MG63 (cell line): ENCODE measurements at regions not wholly inside any gene's neighbourhood (a gene's known extent, or its start where the extent isn't known, plus 50 kb on each side); places are given as distances from the start of the nearest gene placed in this dataset.

Source experiments
- DNase-seq: peaks from one replicate; pipeline ENCODE4 v3.0.0-alpha.2; 2020
- H3K27me3 ChIP-seq: fragments of 250-450 bp; sonication (Bioruptor Pico); 2 replicates; pipeline ENCODE4 v1.5.1; 2020; ENCODE audit warnings: mild to moderate bottlenecking, moderate library complexity
- H3K36me3 ChIP-seq: fragments of 250-450 bp; sonication (Bioruptor Pico); 2 replicates; pipeline ENCODE4 v1.5.1; 2020; ENCODE audit warnings: mild to moderate bottlenecking, moderate library complexity
- H3K4me3 ChIP-seq: fragments of 250-450 bp; sonication (Bioruptor Pico); 2 replicates; pipeline ENCODE4 v1.5.1; 2020; ENCODE audit warnings: mild to moderate bottlenecking, moderate library complexity
- H3K9me3 ChIP-seq: fragments of 250-450 bp; sonication (Bioruptor Pico); 2 replicates; pipeline ENCODE4 v1.5.1; 2020; ENCODE audit warnings: mild to moderate bottlenecking, moderate library complexity

DNA sequence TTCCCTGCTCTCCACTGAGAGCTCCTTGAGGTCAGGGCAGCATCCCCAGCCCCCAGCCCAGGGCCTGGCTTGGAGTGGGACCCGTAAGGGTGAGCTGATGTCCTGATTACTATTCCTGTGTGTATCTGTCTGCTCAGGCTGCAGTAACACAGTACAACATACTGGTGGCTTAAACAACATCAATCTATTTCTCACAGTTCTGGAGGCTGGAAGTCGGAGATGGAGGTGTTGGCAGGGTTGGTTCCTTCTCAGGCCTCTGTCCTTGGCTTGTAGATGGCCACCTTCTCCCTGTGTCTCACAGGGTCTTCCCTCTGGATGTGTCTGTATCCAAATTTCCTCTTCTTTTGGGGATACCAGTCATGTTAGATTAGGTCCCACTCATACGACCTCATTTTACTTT is 246.4 kb upstream of the POU3F1 start:
- H3K27me3 ChIP-seq, result no peaks in the 10 kb centered on the region; the same call in 1 of the 2 replicates
- H3K4me3 ChIP-seq, result no peak overlapping the region
- no peaks in the 10 kb centered on the region for H3K9me3 ChIP-seq
- no peaks in the 10 kb centered on the region for H3K36me3 ChIP-seq
- no peak for DNase-seq

GRCh38 chr1:38291906-38292521 is 245.4 kb upstream of the POU3F1 start:
- Histone ChIP-seq H3K4me3 (no peak overlapping the region), H3K36me3 (no peaks in the 10 kb centered on the region), H3K27me3 (no peaks in the 10 kb centered on the region; the same call in 1 of the 2 replicates), H3K9me3 (no peaks in the 10 kb centered on the region)
- DNase-seq, result no peak

DNA sequence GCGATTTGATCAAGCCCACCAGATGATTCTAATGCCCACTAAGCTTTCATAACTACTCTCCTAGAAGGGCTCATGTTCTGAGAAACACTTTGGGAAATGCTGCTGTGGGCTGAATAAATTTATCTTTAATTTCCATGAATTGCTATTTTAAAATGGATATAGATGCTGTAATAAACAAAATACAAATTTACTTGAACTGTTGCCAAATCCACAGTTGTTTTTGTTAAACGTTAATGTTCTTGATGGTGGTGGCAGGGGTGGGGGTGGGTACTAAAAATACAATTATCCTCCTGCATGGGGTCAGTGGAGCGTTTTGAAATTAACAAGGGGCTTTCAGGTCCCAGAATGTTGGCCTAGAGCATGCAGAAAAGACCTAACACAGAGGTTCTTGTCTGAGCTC is 244.7 kb upstream of the POU3F1 start:
- no peaks in the 10 kb centered on the region; the same call in 1 of the 2 replicates for H3K27me3 ChIP-seq
- H3K36me3 ChIP-seq, result no peaks in the 10 kb centered on the region
- DNase-seq, result no peak
- no peak overlapping the region for H3K4me3 ChIP-seq
- H3K9me3 ChIP-seq, result no peaks in the 10 kb centered on the region

DNA sequence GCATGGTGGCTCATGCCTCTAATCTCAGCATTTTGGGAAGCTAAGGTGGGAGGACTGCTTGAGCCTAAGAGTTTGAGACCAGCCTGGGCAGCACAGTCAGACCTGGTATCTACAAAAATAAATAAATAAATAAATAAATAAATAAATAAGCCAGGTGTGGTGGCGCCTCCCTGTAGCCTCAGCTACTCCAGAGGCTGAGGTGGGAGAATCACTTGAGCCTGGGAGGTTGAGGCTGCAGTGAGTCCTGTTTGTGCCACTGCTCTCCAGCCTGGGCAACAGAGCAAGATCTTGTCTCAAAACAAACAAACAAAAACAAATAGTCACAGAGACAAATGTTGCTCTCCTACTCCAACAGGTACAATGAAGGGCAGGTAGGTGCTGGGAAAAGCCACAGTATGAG is 242.4 kb upstream of the POU3F1 start:
- H3K9me3 ChIP-seq, result no peaks in the 10 kb centered on the region
- no peaks in the 10 kb centered on the region for H3K36me3 ChIP-seq
- no peaks in the 10 kb centered on the region; the same call in 1 of the 2 replicates for H3K27me3 ChIP-seq
- no peak overlapping the region for H3K4me3 ChIP-seq
- no peak for DNase-seq

GRCh38 chr1:38287547-38287946 is 241.0 kb upstream of the POU3F1 start:
- DNase-seq, result no peak
- Histone ChIP-seq H3K4me3 (no peak overlapping the region), H3K27me3 (no peaks in the 10 kb centered on the region), H3K36me3 (no peaks in the 10 kb centered on the region), H3K9me3 (no peaks in the 10 kb centered on the region)

GRCh38 chr1:38287036-38287435 is 240.4 kb upstream of the POU3F1 start:
- no peak for DNase-seq
- H3K27me3 ChIP-seq, result no peaks in the 10 kb centered on the region
- no peak overlapping the region for H3K4me3 ChIP-seq
- no peaks in the 10 kb centered on the region for H3K36me3 ChIP-seq
- H3K9me3 ChIP-seq, result no peaks in the 10 kb centered on the region

DNA sequence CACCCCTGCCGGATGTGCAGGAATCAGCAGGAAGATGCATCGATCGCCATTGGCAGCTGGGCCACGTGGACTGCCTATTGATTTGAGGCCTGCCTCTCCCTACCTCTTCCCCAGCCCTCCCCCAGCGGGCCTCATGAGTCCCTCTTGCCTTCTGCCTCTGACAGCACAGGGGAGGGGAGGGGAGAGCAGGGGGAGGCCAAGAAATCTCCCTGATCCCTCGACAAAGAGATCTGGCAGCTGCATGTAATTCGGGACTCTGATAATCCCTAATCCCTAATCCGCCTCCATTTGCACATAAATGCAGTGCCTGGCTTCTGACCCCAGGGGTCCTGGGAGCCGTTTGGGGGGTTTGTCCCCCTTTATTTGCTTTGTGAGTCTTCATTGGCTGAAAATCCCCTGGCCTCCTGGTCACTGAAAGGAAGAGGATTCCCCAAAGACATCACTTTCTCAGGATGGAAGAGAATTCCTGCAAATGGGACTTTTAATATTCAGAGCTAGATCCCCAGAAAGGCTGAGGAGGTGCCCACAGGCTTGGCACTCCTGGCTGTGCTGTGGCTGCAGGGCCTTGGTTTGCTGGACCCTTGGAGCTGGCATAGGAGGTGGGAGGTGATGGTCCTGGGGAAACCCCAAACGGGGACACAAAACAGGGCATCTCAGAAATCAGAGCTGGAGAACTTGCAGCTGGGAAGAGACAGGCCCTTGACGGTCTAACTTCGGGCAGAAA is 239.4 kb upstream of the POU3F1 start:
- H3K4me3 ChIP-seq, result no peak overlapping the region
- no peaks in the 10 kb centered on the region for H3K36me3 ChIP-seq
- H3K9me3 ChIP-seq, result no peaks in the 10 kb centered on the region
- DNase-seq, result no peak
- no peaks in the 10 kb centered on the region for H3K27me3 ChIP-seq

DNA sequence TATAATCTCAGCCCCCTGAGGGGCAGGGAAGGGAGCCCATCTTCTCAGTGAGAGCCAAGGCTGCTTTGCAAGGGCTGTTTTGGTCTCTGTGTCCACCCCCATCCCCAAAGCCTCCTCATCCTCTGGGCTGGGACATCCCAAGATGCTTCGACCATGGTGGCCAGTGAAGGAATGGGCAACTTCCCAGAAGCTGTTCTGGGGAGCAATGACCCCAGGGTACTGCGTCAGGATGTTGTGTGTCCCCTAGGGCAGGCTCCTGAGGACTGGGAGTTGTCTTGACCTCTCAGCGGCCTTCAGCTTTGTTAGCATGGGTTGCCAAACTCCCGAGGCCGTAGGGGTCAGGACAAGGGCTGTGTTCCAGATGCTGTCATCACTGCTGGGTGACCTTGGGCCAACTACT is 238.4 kb upstream of the POU3F1 start:
- Histone ChIP-seq H3K4me3 (no peak overlapping the region), H3K36me3 (no peaks in the 10 kb centered on the region), H3K27me3 (no peaks in the 10 kb centered on the region), H3K9me3 (no peaks in the 10 kb centered on the region)
- DNase-seq, result no peak

- no peaks in the 10 kb centered on the region for H3K36me3 ChIP-seq
- no peaks in the 10 kb centered on the region for H3K9me3 ChIP-seq
- no peak overlapping the region for H3K4me3 ChIP-seq
- no peaks in the 10 kb centered on the region for H3K27me3 ChIP-seq
- DNase-seq, result no peak
Measured at GRCh38 chr1:38283696-38284470, 237.3 kb upstream of the POU3F1 start.

- H3K9me3 ChIP-seq, result no peaks in the 10 kb centered on the region; the same call in none of the 2 replicates
- DNase-seq, result no peak
Measured at GRCh38 chr1:38279148-38279547, 232.6 kb upstream of the POU3F1 start.

GRCh38 chr1:38277646-38278045 is 231.1 kb upstream of the POU3F1 start:
- Histone ChIP-seq H3K36me3 (no peaks in the 10 kb centered on the region), H3K27me3 (no peaks in the 10 kb centered on the region), H3K9me3 (no peaks in the 10 kb centered on the region; the same call in none of the 2 replicates), H3K4me3 (no peak overlapping the region)
- DNase-seq, result no peak

More at GRCh38 chr1:38279148-38279547, 232.6 kb upstream of the POU3F1 start:
- no peak overlapping the region for H3K4me3 ChIP-seq
- H3K27me3 ChIP-seq, result no peaks in the 10 kb centered on the region
- H3K36me3 ChIP-seq, result no peaks in the 10 kb centered on the region

- DNase-seq, result no peak
- H3K36me3 ChIP-seq, result no peaks in the 10 kb centered on the region
- no peaks in the 10 kb centered on the region; the same call in none of the 2 replicates for H3K9me3 ChIP-seq
- H3K4me3 ChIP-seq, result no peak overlapping the region
- no peaks in the 10 kb centered on the region for H3K27me3 ChIP-seq
Measured at GRCh38 chr1:38275960-38276359, 229.4 kb upstream of the POU3F1 start.

DNA sequence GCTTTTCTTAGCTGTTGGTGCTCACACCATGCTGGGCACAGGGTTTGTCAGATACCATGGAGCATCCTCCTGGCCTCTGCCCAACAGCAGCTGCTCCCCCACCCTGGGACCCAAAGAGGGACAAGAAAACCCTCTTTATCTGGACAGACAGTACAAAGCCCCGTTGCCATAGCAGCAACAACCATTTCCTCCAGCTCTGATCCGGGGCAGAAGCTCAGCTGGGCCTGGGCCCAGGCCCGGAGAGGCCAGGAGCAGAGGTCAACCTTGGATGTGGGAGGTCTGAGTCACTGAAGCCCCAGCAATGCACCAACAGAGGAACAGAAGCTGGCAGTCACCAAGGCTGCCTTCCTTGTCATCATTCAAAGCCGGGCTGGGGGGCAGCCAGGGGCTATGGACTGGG is 228.4 kb upstream of the POU3F1 start:
- Histone ChIP-seq H3K27me3 (no peaks in the 10 kb centered on the region), H3K36me3 (no peaks in the 10 kb centered on the region), H3K4me3 (no peak overlapping the region), H3K9me3 (no peaks in the 10 kb centered on the region; the same call in none of the 2 replicates)
- peak; percentile 74 for DNase-seq

- no peak for DNase-seq
- no peaks in the 10 kb centered on the region; the same call in 1 of the 2 replicates for H3K9me3 ChIP-seq
- H3K4me3 ChIP-seq, result no peak overlapping the region
- no peaks in the 10 kb centered on the region for H3K27me3 ChIP-seq
- H3K36me3 ChIP-seq, result no peaks in the 10 kb centered on the region
Measured at GRCh38 chr1:38273196-38273804, 226.7 kb upstream of the POU3F1 start.

DNA sequence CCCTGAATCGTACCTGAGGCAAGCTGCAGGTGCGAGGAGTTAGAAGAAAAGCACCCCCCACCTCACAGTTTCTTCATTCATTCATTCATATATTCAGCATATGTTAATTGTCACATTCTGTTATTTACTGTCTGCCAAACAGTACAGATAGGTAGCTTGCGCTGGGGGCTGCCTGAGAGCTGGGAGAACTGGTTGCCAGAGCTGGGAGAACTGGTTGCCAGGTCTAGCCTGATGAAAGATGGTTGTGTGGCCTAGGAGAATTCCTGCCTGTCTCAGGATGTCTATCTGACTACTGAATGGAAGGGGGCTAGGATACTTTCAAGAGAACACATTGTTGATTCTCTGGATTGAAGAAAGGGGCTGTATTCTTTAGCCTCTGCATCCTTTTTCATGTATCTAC is 225.9 kb upstream of the POU3F1 start:
- Histone ChIP-seq H3K27me3 (no peaks in the 10 kb centered on the region), H3K9me3 (no peaks in the 10 kb centered on the region), H3K4me3 (no peak overlapping the region), H3K36me3 (no peaks in the 10 kb centered on the region)
- DNase-seq, result no peak

DNA sequence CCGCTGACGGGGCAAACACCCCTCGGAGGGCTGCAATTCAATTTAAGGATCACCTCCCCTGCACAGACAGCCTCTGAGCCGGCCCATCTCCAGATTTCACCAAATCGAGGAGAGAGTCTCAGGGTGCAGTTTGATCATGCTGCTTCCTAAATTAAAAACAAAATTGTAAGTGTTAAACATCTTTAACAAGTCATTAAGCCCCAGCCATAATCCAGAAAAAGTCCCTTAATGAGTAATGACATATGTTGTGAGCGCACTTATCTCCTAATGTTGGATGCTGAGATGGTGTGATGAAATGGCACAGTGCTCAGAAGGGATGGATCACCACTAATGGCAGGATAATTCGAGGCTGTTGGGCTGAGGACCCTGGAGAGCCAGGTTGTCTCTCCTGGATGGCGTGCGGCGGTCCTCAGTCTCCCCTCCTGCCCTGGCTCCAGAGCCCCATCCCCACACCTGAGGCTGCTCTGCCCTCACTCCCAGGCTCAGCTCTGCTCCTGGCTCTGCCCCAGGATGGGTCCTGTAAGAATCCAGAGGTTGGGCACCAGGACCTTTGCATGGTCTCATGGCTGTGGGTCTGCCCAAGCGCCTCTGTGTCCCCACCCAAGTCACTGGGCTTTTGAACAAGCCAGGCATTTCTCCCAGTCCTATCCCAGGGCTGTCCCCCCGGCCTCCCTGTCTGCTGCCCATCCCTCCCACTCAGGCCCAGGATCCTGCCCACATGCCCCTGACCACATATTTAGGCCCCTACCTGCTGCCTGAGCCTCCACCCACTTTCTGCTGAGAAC is 224.4 kb upstream of the POU3F1 start:
- H3K9me3 ChIP-seq, result no peaks in the 10 kb centered on the region
- DNase-seq, result no peak

More for the DNA sequence above, 224.4 kb upstream of the POU3F1 start:
- Histone ChIP-seq H3K36me3 (no peaks in the 10 kb centered on the region), H3K27me3 (no peaks in the 10 kb centered on the region), H3K4me3 (no peak overlapping the region)
